ENCODE measurements at regions not wholly inside any gene's neighbourhood (a gene's known extent, or its start where the extent isn't known, plus 50 kb on each side); places are given as distances from the start of the nearest gene placed in this dataset.

DNA sequence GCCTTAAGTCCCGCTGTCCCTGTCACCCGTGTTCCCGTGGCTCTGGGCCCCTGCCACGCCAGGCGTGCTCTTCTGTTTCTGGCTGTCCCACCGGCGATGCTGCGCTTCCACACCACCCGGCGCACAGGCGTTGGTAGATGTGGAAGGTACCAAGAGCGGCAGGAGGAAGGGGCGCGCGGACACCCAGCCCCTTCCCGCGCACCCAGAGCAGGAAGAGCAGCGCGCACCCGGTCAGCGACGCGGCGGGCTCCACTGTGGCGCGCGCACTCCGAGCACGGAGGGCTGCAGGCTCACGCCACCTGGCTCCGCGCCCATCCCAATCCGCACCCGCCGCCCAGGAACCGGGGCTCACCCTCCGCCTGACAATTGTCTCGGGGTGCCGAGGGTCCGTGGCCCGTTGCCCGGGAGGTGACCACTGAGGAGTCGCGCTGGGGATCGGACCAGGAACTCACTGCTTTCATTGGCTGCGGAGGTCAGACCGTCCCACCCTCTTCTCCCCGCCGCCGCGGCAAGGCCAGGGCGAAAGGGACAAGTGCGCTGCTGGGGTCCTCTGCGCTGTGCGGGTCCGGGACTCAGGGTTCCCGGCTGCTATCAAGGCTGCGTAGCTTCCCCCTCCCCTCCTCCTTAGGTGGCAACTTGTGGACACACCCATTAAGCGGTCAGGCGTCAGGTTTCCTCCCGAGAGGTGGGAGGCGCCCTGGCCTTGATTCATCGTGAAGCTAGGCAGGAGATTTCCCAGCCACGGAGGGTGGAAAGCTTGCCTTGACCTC lies 121.6 kb upstream of the ZNF92 start:
- TF ChIP-seq, protein P1, sequence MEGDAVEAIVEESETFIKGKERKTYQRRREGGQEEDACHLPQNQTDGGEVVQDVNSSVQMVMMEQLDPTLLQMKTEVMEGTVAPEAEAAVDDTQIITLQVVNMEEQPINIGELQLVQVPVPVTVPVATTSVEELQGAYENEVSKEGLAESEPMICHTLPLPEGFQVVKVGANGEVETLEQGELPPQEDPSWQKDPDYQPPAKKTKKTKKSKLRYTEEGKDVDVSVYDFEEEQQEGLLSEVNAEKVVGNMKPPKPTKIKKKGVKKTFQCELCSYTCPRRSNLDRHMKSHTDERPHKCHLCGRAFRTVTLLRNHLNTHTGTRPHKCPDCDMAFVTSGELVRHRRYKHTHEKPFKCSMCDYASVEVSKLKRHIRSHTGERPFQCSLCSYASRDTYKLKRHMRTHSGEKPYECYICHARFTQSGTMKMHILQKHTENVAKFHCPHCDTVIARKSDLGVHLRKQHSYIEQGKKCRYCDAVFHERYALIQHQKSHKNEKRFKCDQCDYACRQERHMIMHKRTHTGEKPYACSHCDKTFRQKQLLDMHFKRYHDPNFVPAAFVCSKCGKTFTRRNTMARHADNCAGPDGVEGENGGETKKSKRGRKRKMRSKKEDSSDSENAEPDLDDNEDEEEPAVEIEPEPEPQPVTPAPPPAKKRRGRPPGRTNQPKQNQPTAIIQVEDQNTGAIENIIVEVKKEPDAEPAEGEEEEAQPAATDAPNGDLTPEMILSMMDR (IDR thresholded peaks at IDR 0.05): no peak
- TF ChIP-seq, protein P2, sequence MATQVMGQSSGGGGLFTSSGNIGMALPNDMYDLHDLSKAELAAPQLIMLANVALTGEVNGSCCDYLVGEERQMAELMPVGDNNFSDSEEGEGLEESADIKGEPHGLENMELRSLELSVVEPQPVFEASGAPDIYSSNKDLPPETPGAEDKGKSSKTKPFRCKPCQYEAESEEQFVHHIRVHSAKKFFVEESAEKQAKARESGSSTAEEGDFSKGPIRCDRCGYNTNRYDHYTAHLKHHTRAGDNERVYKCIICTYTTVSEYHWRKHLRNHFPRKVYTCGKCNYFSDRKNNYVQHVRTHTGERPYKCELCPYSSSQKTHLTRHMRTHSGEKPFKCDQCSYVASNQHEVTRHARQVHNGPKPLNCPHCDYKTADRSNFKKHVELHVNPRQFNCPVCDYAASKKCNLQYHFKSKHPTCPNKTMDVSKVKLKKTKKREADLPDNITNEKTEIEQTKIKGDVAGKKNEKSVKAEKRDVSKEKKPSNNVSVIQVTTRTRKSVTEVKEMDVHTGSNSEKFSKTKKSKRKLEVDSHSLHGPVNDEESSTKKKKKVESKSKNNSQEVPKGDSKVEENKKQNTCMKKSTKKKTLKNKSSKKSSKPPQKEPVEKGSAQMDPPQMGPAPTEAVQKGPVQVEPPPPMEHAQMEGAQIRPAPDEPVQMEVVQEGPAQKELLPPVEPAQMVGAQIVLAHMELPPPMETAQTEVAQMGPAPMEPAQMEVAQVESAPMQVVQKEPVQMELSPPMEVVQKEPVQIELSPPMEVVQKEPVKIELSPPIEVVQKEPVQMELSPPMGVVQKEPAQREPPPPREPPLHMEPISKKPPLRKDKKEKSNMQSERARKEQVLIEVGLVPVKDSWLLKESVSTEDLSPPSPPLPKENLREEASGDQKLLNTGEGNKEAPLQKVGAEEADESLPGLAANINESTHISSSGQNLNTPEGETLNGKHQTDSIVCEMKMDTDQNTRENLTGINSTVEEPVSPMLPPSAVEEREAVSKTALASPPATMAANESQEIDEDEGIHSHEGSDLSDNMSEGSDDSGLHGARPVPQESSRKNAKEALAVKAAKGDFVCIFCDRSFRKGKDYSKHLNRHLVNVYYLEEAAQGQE (IDR thresholded peaks at IDR 0.05; ENCODE audit: insufficient read depth in 1 of 2, low read depth in 2 of 2, low read length in 1 of 2): no peak
- no peak for TF ChIP-seq POLR2AphosphoS5 (IDR thresholded peaks at IDR 0.05; ENCODE audit: low read depth, low read length)
